AG04450 (cell line): ENCODE measurements at regions not wholly inside any gene's neighbourhood (a gene's known extent, or its start where the extent isn't known, plus 50 kb on each side); places are given as distances from the start of the nearest gene placed in this dataset.
"Not testable (repeated sequence)": the region's sequence is repeated elsewhere in the genome, so short reads cannot be mapped to it uniquely, and the experiment has no call there.

Experiments
- CTCF ChIA-PET: fragments of 300-600, 350-600 bp; formaldehyde crosslinking; extraction: SDS; loops from one replicate; lab custom pipeline; 2022; ENCODE audit warnings: antibody characterized with exemption, inconsistent platforms; lab: Charles Lee
- POLR2A ChIA-PET: fragments of 350-600 bp; formaldehyde crosslinking; extraction: SDS; loops from one replicate; lab custom pipeline; 2021; ENCODE audit warnings: antibody characterized with exemption, inconsistent platforms; lab: Yijun Ruan, JAX
- DNase-seq: peaks from one replicate; pipeline ENCODE4 v3.0.0-alpha.2; 2011; ENCODE audit warnings: low read depth, low spot score
- H3K27ac ChIP-seq: one replicate; pipeline ENCODE4 v1.5.1; 2012; ENCODE audit warnings: low read depth, low read length, control low read depth
- H3K27me3 ChIP-seq: one replicate; pipeline ENCODE4 v1.6.0; 2012; ENCODE audit warnings: low read length; ENCODE audit not compliant: control insufficient read depth, insufficient read depth
- H3K4me3 ChIP-seq: 2 replicates; pipeline ENCODE4 v1.5.1; 2011; ENCODE audit warnings: mild to moderate bottlenecking, low read depth, low read length, control low read depth
- H3K9me3 ChIP-seq: 2 replicates; pipeline ENCODE4 v1.5.1; 2012; ENCODE audit warnings: low read length; ENCODE audit not compliant: control insufficient read depth, insufficient read depth
- CTCF ChIP-seq: IDR thresholded peaks from 2 replicates; pipeline ENCODE4 v1.5.1; 2011; ENCODE audit warnings: low read depth, low read length, control low read depth, inconsistent platforms

GRCh38 chr19:29040292-29040691, 172.7 kb downstream of the UQCRFS1 start:
- H3K4me3 ChIP-seq: no peak overlapping the region
- ChIA-PET CTCF (no interaction called here), POLR2A (no interaction called here)
- no peak for DNase-seq
- no peak overlapping the region for H3K27ac ChIP-seq
- no peak for TF ChIP-seq CTCF
- no peaks in the 10 kb centered on the region for H3K27me3 ChIP-seq
- H3K9me3 ChIP-seq: peaks cover 21% of the 10 kb centered on the region

- POLR2A ChIA-PET, DNase-seq, CTCF ChIA-PET, H3K4me3 ChIP-seq, H3K27me3 ChIP-seq, H3K27ac ChIP-seq: not testable (repeated sequence)
- peaks cover 18% of the 10 kb centered on the region for H3K9me3 ChIP-seq
Observed at GRCh38 chr19:29039036-29039435, 173.9 kb downstream of the UQCRFS1 start.

GRCh38 chr19:29031216-29031615, 181.7 kb downstream of the UQCRFS1 start:
- POLR2A ChIA-PET: no interaction called here
- DNase-seq: no peak
- no peaks in the 10 kb centered on the region for H3K27me3 ChIP-seq
- no peak overlapping the region for H3K4me3 ChIP-seq
- H3K27ac ChIP-seq: no peak overlapping the region
- H3K9me3 ChIP-seq: peaks cover 26% of the 10 kb centered on the region
- CTCF ChIA-PET: no interaction called here
- no peak for TF ChIP-seq CTCF

GRCh38 chr19:29029268-29029958, 183.5 kb downstream of the UQCRFS1 start:
- peaks cover 38% of the 10 kb centered on the region for H3K9me3 ChIP-seq
- DNase-seq: no peak
- CTCF ChIA-PET: no interaction called here
- POLR2A ChIA-PET: no interaction called here
- TF ChIP-seq CTCF: no peak
- H3K4me3 ChIP-seq: no peak overlapping the region
- H3K27ac ChIP-seq: no peak overlapping the region
- H3K27me3 ChIP-seq: no peaks in the 10 kb centered on the region

GRCh38 chr19:29022599-29022998, 190.4 kb downstream of the UQCRFS1 start:
- Histone ChIP-seq H3K9me3 (peaks cover 86% of the 10 kb centered on the region), H3K27ac (no peak overlapping the region), H3K27me3 (no peaks in the 10 kb centered on the region), H3K4me3 (no peak overlapping the region)
- ChIA-PET CTCF (no interaction called here), POLR2A (no interaction called here)
- DNase-seq: no peak
- no peak for TF ChIP-seq CTCF
